GM12878 (cell line): ENCODE measurements at regions not wholly inside any gene's neighbourhood (a gene's known extent, or its start where the extent isn't known, plus 50 kb on each side); places are given as distances from the start of the nearest gene placed in this dataset.

Experiments used
- ATAC-seq: fragments of 200-7000 bp; cut with Tn5 transposase; 3 replicates; pipeline ENCODE4 v1.9.1; 2020; ENCODE audit warnings: mild to moderate bottlenecking, moderate library complexity
- BruUV-seq: library from RNA; stranded (reverse); fragments of 400-500 nt; replicated peaks from 2 replicates; lab custom pipeline; 2021; lab: Mats Ljungman, UMichigan
- CTCF ChIA-PET: fragments of 300-600 bp; sonication (Branson Sonifier 250); formaldehyde crosslinking; extraction: SDS; loops from one replicate; lab custom pipeline; 2021; ENCODE audit warnings: inconsistent platforms; lab: Yijun Ruan, JAX
- POLR2A ChIA-PET: fragments of 350-600 bp; formaldehyde crosslinking; extraction: SDS; loops from one replicate; lab custom pipeline; 2021; ENCODE audit warnings: inconsistent platforms; lab: Charles Lee
- RAD21 ChIA-PET: fragments of 300-600 bp; sonication (Branson Sonifier 250); formaldehyde crosslinking; loops from one replicate; lab custom pipeline; 2023; ENCODE audit warnings: antibody characterized with exemption; ENCODE audit not compliant: unreplicated experiment; lab: Charles Lee
- SMC1A ChIA-PET: fragments of 300-600 bp; sonication (Branson Sonifier 250); formaldehyde crosslinking; loops from one replicate; lab custom pipeline; 2023; ENCODE audit not compliant: unreplicated experiment, uncharacterized antibody; lab: Charles Lee
- DNase-seq: peaks from one replicate; pipeline ENCODE4 v3.0.0-alpha.2; 2011; ENCODE audit warnings: low read depth, low spot score
- FAIRE-seq: peaks from 3 replicates; lab custom pipeline; 2011; peaks lifted over from hg19 to GRCh38; lab: Jason Lieb, UNC
- H2AFZ ChIP-seq: 2 replicates; pipeline ENCODE4 v1.6.0; 2011; ENCODE audit warnings: low read depth, low read length, control low read depth; ENCODE audit not compliant: control insufficient read depth
- H3K27ac ChIP-seq: 2 replicates; pipeline ENCODE4 v1.5.1; 2011; ENCODE audit warnings: control low read depth; ENCODE audit not compliant: control insufficient read depth, insufficient read depth
- H3K27me3 ChIP-seq, 2 experiments: replicated peaks in 1 of 2; 2 replicates each; pipeline versions ENCODE4 v1.6.0 to v1.6.1; 2011; ENCODE audit warnings: low read length in 1 of 2; ENCODE audit not compliant: control insufficient read depth in 2 of 2, insufficient read depth in 2 of 2
- H3K36me3 ChIP-seq, 2 experiments: 2 replicates each; pipeline ENCODE4 v1.5.1; 2011; ENCODE audit warnings: low read length in 1 of 2; ENCODE audit not compliant: control insufficient read depth in 2 of 2, insufficient read depth in 2 of 2
- H3K4me1 ChIP-seq: 2 replicates; pipeline ENCODE4 v1.6.1; 2011; ENCODE audit warnings: mild to moderate bottlenecking, low read length, moderate library complexity, mixed read lengths; ENCODE audit not compliant: control insufficient read depth, insufficient read depth
- H3K4me2 ChIP-seq: 2 replicates; pipeline ENCODE4 v1.6.0; 2011; ENCODE audit warnings: control low read depth; ENCODE audit not compliant: control insufficient read depth, insufficient read depth
- H3K4me3 ChIP-seq: fragments of 200-600 bp; sonication (generic); 2 replicates; pipeline ENCODE4 v1.5.1; 2016
- H3K79me2 ChIP-seq: 2 replicates; pipeline ENCODE4 v1.6.0; 2011; ENCODE audit warnings: low read length; ENCODE audit not compliant: control insufficient read depth, insufficient read depth
- H3K9ac ChIP-seq: 2 replicates; pipeline ENCODE4 v1.8.0; 2011; ENCODE audit warnings: low read length, control low read depth, mixed read lengths; ENCODE audit not compliant: control insufficient read depth, insufficient read depth
- H3K9me3 ChIP-seq: replicated peaks from 3 replicates; pipeline ENCODE4 v1.5.1; 2011; ENCODE audit warnings: mild to moderate bottlenecking, low read length; ENCODE audit not compliant: control insufficient read depth, insufficient read depth
- H4K20me1 ChIP-seq: 2 replicates; pipeline ENCODE4 v1.6.0; 2011; ENCODE audit not compliant: control insufficient read depth, insufficient read depth
- CEBPB ChIP-seq, 2 experiments: fragments of 150-350 bp in 1 of 2; IDR thresholded peaks; 2 replicates each; pipeline ENCODE4 v1.6.1; 2012 to 2014; ENCODE audit warnings: low read depth in 2 of 2, low read length in 2 of 2, borderline replicate concordance in 1 of 2, inconsistent platforms in 1 of 2
- CHD2 ChIP-seq: IDR thresholded peaks from 2 replicates; pipeline ENCODE4 v1.6.1; 2011; ENCODE audit warnings: low read depth, low read length, improper control_type of control experiment, borderline replicate concordance
- CHD4 ChIP-seq: fragments of 200-600 bp; sonication (generic); IDR thresholded peaks from 2 replicates; pipeline ENCODE4 v1.6.1; 2016; ENCODE audit warnings: mild to moderate bottlenecking
- E2F8 ChIP-seq: fragments of 450-650 bp; IDR thresholded peaks from 2 replicates; pipeline ENCODE4 v1.6.1; 2018; ENCODE audit warnings: mild to moderate bottlenecking, low read depth, moderate library complexity; ENCODE audit not compliant: partially characterized antibody
- GATAD2B ChIP-seq: fragments of 450-650 bp; conservative IDR thresholded peaks from 2 replicates; pipeline ENCODE4 v1.6.1; 2017; ENCODE audit warnings: low read depth, mild to moderate bottlenecking, moderate library complexity
- HCFC1 ChIP-seq: fragments of 150-350 bp; IDR thresholded peaks from 2 replicates; pipeline ENCODE4 v1.6.1; 2014; ENCODE audit warnings: low read length
- HDGF ChIP-seq: fragments of 450-650 bp; IDR thresholded peaks from 2 replicates; pipeline ENCODE4 v1.6.1; 2016; ENCODE audit warnings: antibody characterized with exemption
- JUND ChIP-seq: IDR thresholded peaks from 2 replicates; pipeline ENCODE4 v1.6.1; 2012; ENCODE audit warnings: low read depth, mild to moderate bottlenecking, low read length, improper control_type of control experiment, moderate library complexity
- PAX8 ChIP-seq: fragments of 450-650 bp; IDR thresholded peaks from 2 replicates; pipeline ENCODE4 v1.6.1; 2017; ENCODE audit warnings: mild to moderate bottlenecking, moderate library complexity
- RAD51 ChIP-seq: fragments of 450-650 bp; IDR thresholded peaks from 2 replicates; pipeline ENCODE4 v1.6.1; 2016; ENCODE audit warnings: moderate library complexity, mild to moderate bottlenecking, inconsistent platforms
- SIN3A ChIP-seq: IDR thresholded peaks from 2 replicates; pipeline ENCODE4 v1.6.1; 2012; ENCODE audit warnings: low read depth, low read length, improper control_type of control experiment
- ZNF207 ChIP-seq: fragments of 450-650 bp; IDR thresholded peaks from 2 replicates; pipeline ENCODE4 v1.6.1; 2014; ENCODE audit warnings: antibody characterized with exemption, mild to moderate bottlenecking, borderline replicate concordance
- ZSCAN29 ChIP-seq: fragments of 450-650 bp; IDR thresholded peaks from 2 replicates; pipeline ENCODE4 v1.6.1; 2017; ENCODE audit warnings: mild to moderate bottlenecking, moderate library complexity
- WGBS: methylation state at CpG from one replicate; pipeline ENCODE4 v1.1.6; 2016; ENCODE audit warnings: low lambda C conversion rate; ENCODE audit not compliant: insufficient replicate concordance, insufficient coverage; ENCODE audit errors: missing lambda C conversion rate; 5-methylcytosine and 5-hydroxymethylcytosine counted together
- in situ Hi-C: fragments of 300-500 bp; cut with MboI; formaldehyde crosslinking; loops from 9 replicates; pipeline ENCODE4 v1.14.3; 2018; ENCODE audit warnings: mixed read lengths
- intact Hi-C: fragments of 100-400 bp; cut with micrococcal nuclease; formaldehyde crosslinking; loops from one replicate; pipeline ENCODE4 v1.14.2; 2022; ENCODE audit not compliant: unreplicated experiment
- TF ChIP-seq, protein P1 (sequence below): IDR thresholded peaks from 2 replicates; pipeline ENCODE4 v1.6.1; 2011; ENCODE audit warnings: low read depth, low read length, improper control_type of control experiment, borderline replicate concordance

GRCh38 chr18:6569813-6570212 is 155.1 kb upstream of the L3MBTL4 start (continued):
- TF ChIP-seq HCFC1 (no peak), CHD4 (no peak), CHD2 (no peak), HDGF (no peak), ZNF207 (no peak), CEBPB (IDR thresholded peaks at IDR 0.05; ENCODE audit: borderline replicate concordance in 1 of 2, low read depth in 2 of 2, low read length in 2 of 2) (no peak), PAX8 (no peak), JUND (no peak)
- TF ChIP-seq, protein P1, sequence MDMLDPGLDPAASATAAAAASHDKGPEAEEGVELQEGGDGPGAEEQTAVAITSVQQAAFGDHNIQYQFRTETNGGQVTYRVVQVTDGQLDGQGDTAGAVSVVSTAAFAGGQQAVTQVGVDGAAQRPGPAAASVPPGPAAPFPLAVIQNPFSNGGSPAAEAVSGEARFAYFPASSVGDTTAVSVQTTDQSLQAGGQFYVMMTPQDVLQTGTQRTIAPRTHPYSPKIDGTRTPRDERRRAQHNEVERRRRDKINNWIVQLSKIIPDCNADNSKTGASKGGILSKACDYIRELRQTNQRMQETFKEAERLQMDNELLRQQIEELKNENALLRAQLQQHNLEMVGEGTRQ = no peak
- TF ChIP-seq, all 136 proteins: peak for 0

DNA sequence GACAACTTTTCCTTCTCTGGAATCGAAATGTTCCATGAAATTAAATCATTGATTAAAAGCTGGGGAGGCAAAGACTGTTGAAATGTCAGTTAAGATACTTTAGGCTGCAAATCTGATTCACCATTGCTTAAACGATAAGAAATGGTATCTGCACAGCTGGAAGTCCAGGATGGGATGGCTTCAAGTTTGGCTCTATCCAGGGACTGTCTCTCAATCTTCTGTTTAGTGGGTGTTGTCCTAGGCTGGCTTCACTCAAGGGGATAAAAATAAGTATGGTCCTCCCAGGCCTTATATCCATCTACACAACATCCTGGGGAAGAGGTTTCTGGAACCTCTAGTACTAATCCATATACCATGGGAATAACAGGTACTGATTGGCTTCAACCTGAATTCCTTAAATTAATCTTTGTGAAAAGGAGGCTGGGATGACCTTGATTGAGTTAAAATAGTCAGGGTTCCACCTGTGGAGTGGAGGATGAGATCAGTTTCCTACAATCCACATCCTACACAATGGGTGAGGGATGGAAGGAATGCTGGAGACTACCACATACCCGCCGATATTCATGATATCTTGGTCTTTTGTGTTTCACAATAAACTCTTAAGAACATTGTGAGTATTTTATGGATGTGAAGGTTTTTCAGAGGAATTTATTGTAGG is 156.0 kb upstream of the L3MBTL4 start:
- no peak for DNase-seq
- Histone ChIP-seq H3K9me3 (no peaks in the 10 kb centered on the region), H3K79me2 (no peaks in the 10 kb centered on the region), H3K36me3 (no peaks in the 10 kb centered on the region), H3K4me3 (no peak overlapping the region), H3K9ac (no peak overlapping the region), H4K20me1 (no peaks in the 10 kb centered on the region), H3K27me3 (no peaks in the 10 kb centered on the region; a peak in 1 of 4 replicates), H3K27ac (no peak overlapping the region), H2AFZ (no peak overlapping the region), H3K4me1 (no peaks in the 10 kb centered on the region), H3K4me2 (no peak overlapping the region)
- BruUV-seq = no TSS peak
- RAD21 ChIA-PET = no interaction called here
- WGBS = 49% methylated on average over 4 of the region's 4 CpGs
- CTCF ChIA-PET = interaction anchor here (0.6 kb wide), 1 partner anchor 308 kb away, joined by 3 read pairs; no protein-coding TSS in a partner anchor
- SMC1A ChIA-PET = interaction anchor here (0.6 to 1.0 kb wide), 2 partner anchors 212 to 531 kb away, joined by 3 to 4 read pairs; no protein-coding TSS in a partner anchor
- in situ Hi-C loops = no loop called here
- no peak for FAIRE-seq
- intact Hi-C loops = no loop called here
- ATAC-seq = no peak
- TF ChIP-seq SIN3A (no peak), ZSCAN29 (no peak), GATAD2B (no peak), RAD51 (no peak), E2F8 (no peak)
- POLR2A ChIA-PET = interaction anchor here (0.7 kb wide), 1 partner anchor 160 kb away, joined by 3 read pairs; no protein-coding TSS in a partner anchor
